ENCODE measurements at regions not wholly inside any gene's neighbourhood (a gene's known extent, or its start where the extent isn't known, plus 50 kb on each side); places are given as distances from the start of the nearest gene placed in this dataset.

- TF ChIP-seq EZH2 (IDR thresholded peaks at IDR 0.05; ENCODE audit: insufficient read depth, low read length) (no peak), CTCF (IDR thresholded peaks at IDR 0.05; ENCODE audit: insufficient read depth, low read depth, low read length) (no peak)
- Histone ChIP-seq H3K27me3 (ENCODE audit: insufficient read depth, low read length) (no peaks in the 10 kb centered on the region), H3K79me2 (ENCODE audit: insufficient read depth, low read length) (no peaks in the 10 kb centered on the region), H4K20me1 (ENCODE audit: insufficient read depth, low read length) (no peaks in the 10 kb centered on the region), H2AFZ (ENCODE audit: low read depth, low read length) (no peak overlapping the region), H3K9ac (ENCODE audit: low read length) (no peak overlapping the region), H3K9me3 (ENCODE audit: insufficient read depth, low read depth, low read length) (no peaks in the 10 kb centered on the region), H3K4me2 (ENCODE audit: low read length) (no peak overlapping the region), H3K4me3 (ENCODE audit: insufficient read depth, low read depth, low read length) (no peak overlapping the region), H3K4me1 (ENCODE audit: insufficient read depth, low read length) (no peaks in the 10 kb centered on the region), H3K36me3 (ENCODE audit: insufficient read depth, low read length) (no peaks in the 10 kb centered on the region), H3K27ac (ENCODE audit: low read depth, low read length) (no peak overlapping the region)
- DNase-seq (ENCODE audit: low read depth) (no peak), FAIRE-seq (no peak)
- no peaks in the 10 kb centered on the region for H3K36me3 Mint-ChIP-seq (ENCODE audit: low read depth, unreplicated experiment)
- H3K27ac Mint-ChIP-seq (ENCODE audit: unreplicated experiment) = no peak overlapping the region
- no peaks in the 10 kb centered on the region for H3K4me1 Mint-ChIP-seq (ENCODE audit: low read depth, unreplicated experiment)
- peaks cover 3% of the 10 kb centered on the region for H3K9me3 Mint-ChIP-seq (ENCODE audit: unreplicated experiment)
- H3K4me3 Mint-ChIP-seq (ENCODE audit: unreplicated experiment) = no peak overlapping the region
- peaks cover 3% of the 10 kb centered on the region for H3K27me3 Mint-ChIP-seq (ENCODE audit: low read depth, unreplicated experiment)
Observed at GRCh38 chr1:96338622-96339021, 383.0 kb upstream of the PTBP2 start.

GRCh38 chr1:96340686-96341085 is 380.9 kb upstream of the PTBP2 start:
- no peaks in the 10 kb centered on the region for H3K9me3 ChIP-seq (ENCODE audit: insufficient read depth, low read depth, low read length)
- FAIRE-seq (no peak), DNase-seq (ENCODE audit: low read depth) (no peak)
- Mint-ChIP-seq H3K9me3 (ENCODE audit: unreplicated experiment) (peaks cover 7% of the 10 kb centered on the region), H3K27me3 (ENCODE audit: low read depth, unreplicated experiment) (peaks cover 3% of the 10 kb centered on the region), H3K36me3 (ENCODE audit: low read depth, unreplicated experiment) (no peaks in the 10 kb centered on the region), H3K27ac (ENCODE audit: unreplicated experiment) (no peak overlapping the region), H3K4me1 (ENCODE audit: low read depth, unreplicated experiment) (no peaks in the 10 kb centered on the region), H3K4me3 (ENCODE audit: unreplicated experiment) (no peak overlapping the region)
- H3K4me3 ChIP-seq (ENCODE audit: insufficient read depth, low read depth, low read length) = no peak overlapping the region
- H3K36me3 ChIP-seq (ENCODE audit: insufficient read depth, low read length) = no peaks in the 10 kb centered on the region
- H3K4me1 ChIP-seq (ENCODE audit: insufficient read depth, low read length) = no peaks in the 10 kb centered on the region
- no peaks in the 10 kb centered on the region for H3K79me2 ChIP-seq (ENCODE audit: insufficient read depth, low read length)
- no peak overlapping the region for H3K4me2 ChIP-seq (ENCODE audit: low read length)
- no peak overlapping the region for H3K27ac ChIP-seq (ENCODE audit: low read depth, low read length)
- no peaks in the 10 kb centered on the region for H3K27me3 ChIP-seq (ENCODE audit: insufficient read depth, low read length)
- H4K20me1 ChIP-seq (ENCODE audit: insufficient read depth, low read length) = no peaks in the 10 kb centered on the region
- H3K9ac ChIP-seq (ENCODE audit: low read length) = no peak overlapping the region
- TF ChIP-seq EZH2 (IDR thresholded peaks at IDR 0.05; ENCODE audit: insufficient read depth, low read length) = no peak
- TF ChIP-seq CTCF (IDR thresholded peaks at IDR 0.05; ENCODE audit: insufficient read depth, low read depth, low read length) = no peak
- H2AFZ ChIP-seq (ENCODE audit: low read depth, low read length) = no peak overlapping the region

GRCh38 chr1:96346719-96347118 is 374.9 kb upstream of the PTBP2 start:
- Histone ChIP-seq H3K27me3 (ENCODE audit: insufficient read depth, low read length) (no peaks in the 10 kb centered on the region), H3K9me3 (ENCODE audit: insufficient read depth, low read depth, low read length) (no peaks in the 10 kb centered on the region), H4K20me1 (ENCODE audit: insufficient read depth, low read length) (no peaks in the 10 kb centered on the region), H3K4me1 (ENCODE audit: insufficient read depth, low read length) (no peaks in the 10 kb centered on the region), H3K79me2 (ENCODE audit: insufficient read depth, low read length) (no peaks in the 10 kb centered on the region), H3K4me2 (ENCODE audit: low read length) (no peak overlapping the region), H2AFZ (ENCODE audit: low read depth, low read length) (no peak overlapping the region), H3K36me3 (ENCODE audit: insufficient read depth, low read length) (no peaks in the 10 kb centered on the region), H3K27ac (ENCODE audit: low read depth, low read length) (no peak overlapping the region), H3K9ac (ENCODE audit: low read length) (no peak overlapping the region), H3K4me3 (ENCODE audit: insufficient read depth, low read depth, low read length) (no peak overlapping the region)
- Mint-ChIP-seq H3K4me1 (ENCODE audit: low read depth, unreplicated experiment) (no peaks in the 10 kb centered on the region), H3K36me3 (ENCODE audit: low read depth, unreplicated experiment) (no peaks in the 10 kb centered on the region), H3K27me3 (ENCODE audit: low read depth, unreplicated experiment) (no peaks in the 10 kb centered on the region), H3K9me3 (ENCODE audit: unreplicated experiment) (peaks cover 4% of the 10 kb centered on the region), H3K4me3 (ENCODE audit: unreplicated experiment) (no peak overlapping the region), H3K27ac (ENCODE audit: unreplicated experiment) (no peak overlapping the region)
- FAIRE-seq (no peak), DNase-seq (ENCODE audit: low read depth) (no peak)
- TF ChIP-seq EZH2 (IDR thresholded peaks at IDR 0.05; ENCODE audit: insufficient read depth, low read length) = no peak
- no peak for TF ChIP-seq CTCF (IDR thresholded peaks at IDR 0.05; ENCODE audit: insufficient read depth, low read depth, low read length)

Data from astrocyte (in vitro differentiated cells and primary cell).